ENCODE measurements at regions not wholly inside any gene's neighbourhood (a gene's known extent, or its start where the extent isn't known, plus 50 kb on each side); places are given as distances from the start of the nearest gene placed in this dataset.

GRCh38 chr14:76551906-76552305, 176.0 kb downstream of the ESRRB start:
- DNase-seq (ENCODE audit: low read depth in 4 of 4, low spot score in 2 of 4): no peak

- DNase-seq (ENCODE audit: low read depth in 4 of 4, low spot score in 2 of 4): no peak
Measured at GRCh38 chr14:76564471-76565422, 188.8 kb downstream of the ESRRB start.

- DNase-seq (ENCODE audit: low read depth in 4 of 4, low spot score in 2 of 4): no peak
Measured at GRCh38 chr14:76566439-76566838, 190.5 kb downstream of the ESRRB start.

GRCh38 chr14:76574416-76575095, 186.7 kb upstream of the VASH1 start:
- DNase-seq (ENCODE audit: low read depth in 4 of 4, low spot score in 2 of 4): no peak

- DNase-seq (ENCODE audit: low read depth in 4 of 4, low spot score in 2 of 4): no peak
Measured at GRCh38 chr14:76575108-76575507, 186.2 kb upstream of the VASH1 start.

- no peak for DNase-seq (ENCODE audit: low read depth in 4 of 4, low spot score in 2 of 4)
Measured at GRCh38 chr14:76576047-76576741, 185.1 kb upstream of the VASH1 start.

GRCh38 chr14:76577090-76577489, 184.2 kb upstream of the VASH1 start:
- no peak for DNase-seq (ENCODE audit: low read depth in 4 of 4, low spot score in 2 of 4)

- no peak for DNase-seq (ENCODE audit: low read depth in 4 of 4, low spot score in 2 of 4)
Measured at GRCh38 chr14:76577837-76578236, 183.4 kb upstream of the VASH1 start.

- DNase-seq (ENCODE audit: low read depth in 4 of 4, low spot score in 2 of 4): no peak
Measured at GRCh38 chr14:76580399-76580798, 180.9 kb upstream of the VASH1 start.

GRCh38 chr14:76580967-76581366, 180.3 kb upstream of the VASH1 start:
- DNase-seq (ENCODE audit: low read depth in 4 of 4, low spot score in 2 of 4): no peak

- DNase-seq (ENCODE audit: low read depth in 4 of 4, low spot score in 2 of 4): no peak
Measured at GRCh38 chr14:76581592-76581991, 179.7 kb upstream of the VASH1 start.

- no peak for DNase-seq (ENCODE audit: low read depth in 4 of 4, low spot score in 2 of 4)
Measured at GRCh38 chr14:76582447-76582846, 178.8 kb upstream of the VASH1 start.

- no peak for DNase-seq (ENCODE audit: low read depth in 4 of 4, low spot score in 2 of 4)
Measured at GRCh38 chr14:76583174-76583573, 178.1 kb upstream of the VASH1 start.

- no peak for DNase-seq (ENCODE audit: low read depth in 4 of 4, low spot score in 2 of 4)
Measured at GRCh38 chr14:76583805-76584204, 177.5 kb upstream of the VASH1 start.

GRCh38 chr14:76584271-76584702, 177.0 kb upstream of the VASH1 start:
- DNase-seq (ENCODE audit: low read depth in 4 of 4, low spot score in 2 of 4): peak in 3 of 4 donors; percentile 55 to 66 (median 59)

GRCh38 chr14:76585616-76586015, 175.7 kb upstream of the VASH1 start:
- no peak for DNase-seq (ENCODE audit: low read depth in 4 of 4, low spot score in 2 of 4)

GRCh38 chr14:76589246-76589645, 172.0 kb upstream of the VASH1 start:
- no peak for DNase-seq (ENCODE audit: low read depth in 4 of 4, low spot score in 2 of 4)

- no peak for DNase-seq (ENCODE audit: low read depth in 4 of 4, low spot score in 2 of 4)
Measured at GRCh38 chr14:76591266-76591665, 170.0 kb upstream of the VASH1 start.

- DNase-seq (ENCODE audit: low read depth in 4 of 4, low spot score in 2 of 4): no peak
Measured at GRCh38 chr14:76595266-76595665, 166.0 kb upstream of the VASH1 start.

- DNase-seq (ENCODE audit: low read depth in 4 of 4, low spot score in 2 of 4): no peak
Measured at GRCh38 chr14:76597387-76597786, 163.9 kb upstream of the VASH1 start.

- no peak for DNase-seq (ENCODE audit: low read depth in 4 of 4, low spot score in 2 of 4)
Measured at GRCh38 chr14:76599141-76599540, 162.1 kb upstream of the VASH1 start.

Data from left renal cortex interstitium (tissue), 4 donors.